ENCODE measurements at regions not wholly inside any gene's neighbourhood (a gene's known extent, or its start where the extent isn't known, plus 50 kb on each side); places are given as distances from the start of the nearest gene placed in this dataset.

DNA sequence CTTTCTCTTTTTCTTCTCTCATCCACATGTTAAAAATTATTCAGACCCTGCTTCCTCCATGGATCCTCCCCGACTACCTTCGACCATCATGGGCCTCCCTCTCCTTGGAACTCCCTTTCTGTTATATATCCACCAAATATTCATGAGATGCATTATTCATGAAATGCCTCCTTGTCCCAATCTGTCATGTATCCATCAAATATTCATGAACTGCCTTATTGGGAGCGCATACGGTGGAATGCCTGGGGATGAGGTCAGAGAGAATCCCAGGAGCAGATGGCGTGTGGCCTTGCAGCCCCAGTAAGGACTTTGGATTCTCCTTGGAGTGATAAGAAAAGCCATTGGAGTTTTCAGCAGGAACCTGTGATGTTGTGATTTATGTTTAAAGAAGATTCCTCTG, 97.0 kb downstream of the NRN1 start:
- Histone ChIP-seq H3K4me1 (ENCODE audit: control insufficient read depth, extremely low read depth, insufficient read depth, low read length) (peaks cover 6% of the 10 kb centered on the region), H2AFZ (ENCODE audit: control insufficient read depth, low read length) (no peak overlapping the region), H3K27ac (ENCODE audit: control insufficient read depth, insufficient read depth, low read length) (no peak overlapping the region), H4K20me1 (ENCODE audit: control insufficient read depth, extremely low read depth, insufficient read depth, low read length) (no peaks in the 10 kb centered on the region), H3K4me2 (ENCODE audit: control insufficient read depth, extremely low read depth, insufficient read depth, low read depth, low read length) (no peak overlapping the region), H3K4me3 (ENCODE audit: control insufficient read depth in 2 of 3, extremely low read depth in 1 of 3, insufficient read depth in 2 of 3, low read depth in 1 of 3, low read length in 3 of 3) (no peak overlapping the region), H3K9me1 (ENCODE audit: control insufficient read depth, extremely low read depth, insufficient read depth, low read length) (no peaks in the 10 kb centered on the region), H3K36me3 (ENCODE audit: control insufficient read depth in 2 of 2, extremely low read depth in 1 of 2, insufficient read depth in 2 of 2, low read length in 2 of 2) (no peaks in the 10 kb centered on the region), H3K9ac (ENCODE audit: control insufficient read depth, extremely low read depth, insufficient read depth, low read length) (no peak overlapping the region), H3K9me3 (ENCODE audit: control insufficient read depth, low read depth, low read length) (no peaks in the 10 kb centered on the region), H3K27me3 (ENCODE audit: control insufficient read depth, extremely low read depth, insufficient read depth, low read length) (no peaks in the 10 kb centered on the region), H3K79me2 (ENCODE audit: control insufficient read depth, insufficient read depth, low read length) (no peaks in the 10 kb centered on the region)
- no peak for TF ChIP-seq EZH2 (IDR thresholded peaks at IDR 0.05; ENCODE audit: low read length)
- TF ChIP-seq, protein P1, sequence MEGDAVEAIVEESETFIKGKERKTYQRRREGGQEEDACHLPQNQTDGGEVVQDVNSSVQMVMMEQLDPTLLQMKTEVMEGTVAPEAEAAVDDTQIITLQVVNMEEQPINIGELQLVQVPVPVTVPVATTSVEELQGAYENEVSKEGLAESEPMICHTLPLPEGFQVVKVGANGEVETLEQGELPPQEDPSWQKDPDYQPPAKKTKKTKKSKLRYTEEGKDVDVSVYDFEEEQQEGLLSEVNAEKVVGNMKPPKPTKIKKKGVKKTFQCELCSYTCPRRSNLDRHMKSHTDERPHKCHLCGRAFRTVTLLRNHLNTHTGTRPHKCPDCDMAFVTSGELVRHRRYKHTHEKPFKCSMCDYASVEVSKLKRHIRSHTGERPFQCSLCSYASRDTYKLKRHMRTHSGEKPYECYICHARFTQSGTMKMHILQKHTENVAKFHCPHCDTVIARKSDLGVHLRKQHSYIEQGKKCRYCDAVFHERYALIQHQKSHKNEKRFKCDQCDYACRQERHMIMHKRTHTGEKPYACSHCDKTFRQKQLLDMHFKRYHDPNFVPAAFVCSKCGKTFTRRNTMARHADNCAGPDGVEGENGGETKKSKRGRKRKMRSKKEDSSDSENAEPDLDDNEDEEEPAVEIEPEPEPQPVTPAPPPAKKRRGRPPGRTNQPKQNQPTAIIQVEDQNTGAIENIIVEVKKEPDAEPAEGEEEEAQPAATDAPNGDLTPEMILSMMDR (optimal IDR thresholded peaks at IDR 0.05 in 1 of 3, IDR thresholded peaks at IDR 0.05 in 1 of 3, conservative IDR thresholded peaks at IDR 0.05 in 1 of 3; ENCODE audit: extremely low read depth in 1 of 3, insufficient read depth in 2 of 3, low read length in 3 of 3), result no peak
- DNase-seq (ENCODE audit: low read depth, low spot score) (no peak), FAIRE-seq (no peak)
- dilution Hi-C loops (cut with MboI; ENCODE audit: extremely low pct_ligation_motif_present, low sequenced_read_pairs), result no loop called here

DNA sequence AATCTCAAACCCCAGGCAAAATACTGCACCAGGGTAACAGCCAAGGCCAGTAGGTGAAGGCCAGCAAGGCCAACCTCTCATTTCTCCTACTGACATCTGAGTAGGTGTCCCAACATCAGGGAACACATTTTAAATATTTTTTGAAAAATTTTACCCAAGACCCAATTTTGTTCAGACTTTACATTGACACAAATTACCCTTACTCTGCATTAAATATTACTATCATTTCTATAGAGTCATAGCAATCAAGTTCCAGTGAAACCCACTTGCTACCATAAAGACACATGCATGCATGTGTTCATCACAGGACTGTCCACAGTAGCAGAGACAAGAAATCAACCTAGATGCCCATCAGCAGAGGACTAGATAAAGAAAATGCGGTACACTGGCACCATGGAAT, 99.9 kb downstream of the NRN1 start:
- no peak overlapping the region for H3K9ac ChIP-seq (ENCODE audit: control insufficient read depth, extremely low read depth, insufficient read depth, low read length)
- no peak for TF ChIP-seq EZH2 (IDR thresholded peaks at IDR 0.05; ENCODE audit: low read length)
- TF ChIP-seq, protein P1 (optimal IDR thresholded peaks at IDR 0.05 in 1 of 3, IDR thresholded peaks at IDR 0.05 in 1 of 3, conservative IDR thresholded peaks at IDR 0.05 in 1 of 3; ENCODE audit: extremely low read depth in 1 of 3, insufficient read depth in 2 of 3, low read length in 3 of 3), result no peak
- dilution Hi-C loops (cut with MboI; ENCODE audit: extremely low pct_ligation_motif_present, low sequenced_read_pairs), result no loop called here
- H3K27ac ChIP-seq (ENCODE audit: control insufficient read depth, insufficient read depth, low read length), result no peak overlapping the region
- FAIRE-seq, result no peak
- H3K27me3 ChIP-seq (ENCODE audit: control insufficient read depth, extremely low read depth, insufficient read depth, low read length), result no peaks in the 10 kb centered on the region
- no peak for DNase-seq (ENCODE audit: low read depth, low spot score)
- H2AFZ ChIP-seq (ENCODE audit: control insufficient read depth, low read length), result no peak overlapping the region
- no peaks in the 10 kb centered on the region for H4K20me1 ChIP-seq (ENCODE audit: control insufficient read depth, extremely low read depth, insufficient read depth, low read length)
- H3K4me3 ChIP-seq (ENCODE audit: control insufficient read depth in 2 of 3, extremely low read depth in 1 of 3, insufficient read depth in 2 of 3, low read depth in 1 of 3, low read length in 3 of 3), result no peak overlapping the region
- no peaks in the 10 kb centered on the region for H3K9me1 ChIP-seq (ENCODE audit: control insufficient read depth, extremely low read depth, insufficient read depth, low read length)
- no peaks in the 10 kb centered on the region for H3K9me3 ChIP-seq (ENCODE audit: control insufficient read depth, low read depth, low read length)
- no peaks in the 10 kb centered on the region for H3K36me3 ChIP-seq (ENCODE audit: control insufficient read depth in 2 of 2, extremely low read depth in 1 of 2, insufficient read depth in 2 of 2, low read length in 2 of 2)
- H3K4me1 ChIP-seq (ENCODE audit: control insufficient read depth, extremely low read depth, insufficient read depth, low read length), result peaks cover 6% of the 10 kb centered on the region
- no peak overlapping the region for H3K4me2 ChIP-seq (ENCODE audit: control insufficient read depth, extremely low read depth, insufficient read depth, low read depth, low read length)
- no peaks in the 10 kb centered on the region for H3K79me2 ChIP-seq (ENCODE audit: control insufficient read depth, insufficient read depth, low read length)

All from keratinocyte (primary cell).